ENCODE measurements at regions not wholly inside any gene's neighbourhood (a gene's known extent, or its start where the extent isn't known, plus 50 kb on each side); places are given as distances from the start of the nearest gene placed in this dataset.

GRCh38 chr11:116072133-116072532 is 567.9 kb upstream of the CADM1 start:
- TF ChIP-seq CTCF (IDR thresholded peaks at IDR 0.05), result no peak

GRCh38 chr11:116071241-116071640 is 567.0 kb upstream of the CADM1 start:
- TF ChIP-seq CTCF (IDR thresholded peaks at IDR 0.05), result no peak

- TF ChIP-seq CTCF (IDR thresholded peaks at IDR 0.05), result no peak
Measured at GRCh38 chr11:116070520-116070919, 566.3 kb upstream of the CADM1 start.

- TF ChIP-seq CTCF (IDR thresholded peaks at IDR 0.05), result no peak
Measured at GRCh38 chr11:116066777-116067176, 562.6 kb upstream of the CADM1 start.

- no peak for TF ChIP-seq CTCF (IDR thresholded peaks at IDR 0.05)
Measured at GRCh38 chr11:116065986-116066385, 561.8 kb upstream of the CADM1 start.

- TF ChIP-seq CTCF (IDR thresholded peaks at IDR 0.05), result no peak
Measured at GRCh38 chr11:116065191-116065895, 561.1 kb upstream of the CADM1 start.

GRCh38 chr11:116062490-116063171 is 558.4 kb upstream of the CADM1 start:
- TF ChIP-seq CTCF (IDR thresholded peaks at IDR 0.05), result no peak

Measured in LNCAP (cell line).